ENCODE measurements at regions not wholly inside any gene's neighbourhood (a gene's known extent, or its start where the extent isn't known, plus 50 kb on each side); places are given as distances from the start of the nearest gene placed in this dataset.

GRCh38 chr12:107612508-107612907, 73.1 kb upstream of the PWP1 start (continued):
- TF ChIP-seq RAD21 (IDR thresholded peaks at IDR 0.05 in 1 of 2, conservative IDR thresholded peaks at IDR 0.05 in 1 of 2; ENCODE audit: low read depth in 2 of 2, low read length in 2 of 2) (no peak), CTBP2 (IDR thresholded peaks at IDR 0.05; ENCODE audit: borderline replicate concordance, insufficient read depth, insufficient read length, low read length) (no peak)

All from H1 (cell line).